ENCODE measurements at regions not wholly inside any gene's neighbourhood (a gene's known extent, or its start where the extent isn't known, plus 50 kb on each side); places are given as distances from the start of the nearest gene placed in this dataset.
"Not testable (repeated sequence)": the region's sequence is repeated elsewhere in the genome, so short reads cannot be mapped to it uniquely, and the experiment has no call there.

- intact Hi-C loops (cut with DNase I; ENCODE audit: low total_unique reads); DNase-seq (ENCODE audit: low spot score in 2 of 2); H3K9me3 ChIP-seq; H3K36me3 ChIP-seq; H3K27me3 ChIP-seq; H3K4me1 ChIP-seq; H3K27ac ChIP-seq; H3K4me3 ChIP-seq: not testable (repeated sequence)
These were observed 325.1 kb upstream of the KCNMB2 start for GRCh38 chr3:178211086-178211485.

- no peaks in the 10 kb centered on the region for H3K9me3 ChIP-seq
- no peak overlapping the region for H3K27ac ChIP-seq
- no peak for DNase-seq (ENCODE audit: low spot score in 2 of 2)
- no peaks in the 10 kb centered on the region for H3K27me3 ChIP-seq
- H3K4me3 ChIP-seq = no peak overlapping the region
- H3K36me3 ChIP-seq = no peaks in the 10 kb centered on the region
- no peak for TF ChIP-seq POLR2AphosphoS5 (IDR thresholded peaks at IDR 0.05)
- no peak for TF ChIP-seq POLR2A (IDR thresholded peaks at IDR 0.05)
- H3K4me1 ChIP-seq = no peaks in the 10 kb centered on the region
- intact Hi-C loops (cut with DNase I; ENCODE audit: low total_unique reads) = no loop called here
These were observed 318.8 kb upstream of the KCNMB2 start for GRCh38 chr3:178217479-178217878.

DNA sequence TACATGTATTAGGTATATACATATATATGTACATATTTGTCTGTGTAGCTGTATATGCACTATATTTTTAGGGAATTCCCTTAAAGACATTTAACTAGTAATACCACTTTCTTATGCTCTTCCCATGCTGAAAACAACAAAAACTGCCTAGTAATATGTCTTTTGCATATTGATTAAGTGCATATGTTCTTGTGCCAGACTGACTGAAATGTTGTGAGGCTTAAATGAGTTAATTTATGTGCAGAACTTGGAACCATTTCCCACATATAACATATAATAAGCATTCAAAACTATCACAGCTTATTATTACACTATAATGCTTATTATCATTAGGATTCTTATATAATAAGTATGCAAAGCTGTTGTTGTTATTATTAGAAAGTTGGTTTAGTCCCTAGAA lies 318.0 kb upstream of the KCNMB2 start:
- DNase-seq (ENCODE audit: low spot score in 2 of 2) = no peak
- Histone ChIP-seq H3K27me3 (no peaks in the 10 kb centered on the region), H3K36me3 (no peaks in the 10 kb centered on the region), H3K4me3 (no peak overlapping the region), H3K4me1 (no peaks in the 10 kb centered on the region), H3K27ac (no peak overlapping the region), H3K9me3 (no peaks in the 10 kb centered on the region)
- intact Hi-C loops (cut with DNase I; ENCODE audit: low total_unique reads) = no loop called here
- TF ChIP-seq POLR2AphosphoS5 (IDR thresholded peaks at IDR 0.05) (no peak), POLR2A (IDR thresholded peaks at IDR 0.05) (no peak)
- TF ChIP-seq, protein P1, sequence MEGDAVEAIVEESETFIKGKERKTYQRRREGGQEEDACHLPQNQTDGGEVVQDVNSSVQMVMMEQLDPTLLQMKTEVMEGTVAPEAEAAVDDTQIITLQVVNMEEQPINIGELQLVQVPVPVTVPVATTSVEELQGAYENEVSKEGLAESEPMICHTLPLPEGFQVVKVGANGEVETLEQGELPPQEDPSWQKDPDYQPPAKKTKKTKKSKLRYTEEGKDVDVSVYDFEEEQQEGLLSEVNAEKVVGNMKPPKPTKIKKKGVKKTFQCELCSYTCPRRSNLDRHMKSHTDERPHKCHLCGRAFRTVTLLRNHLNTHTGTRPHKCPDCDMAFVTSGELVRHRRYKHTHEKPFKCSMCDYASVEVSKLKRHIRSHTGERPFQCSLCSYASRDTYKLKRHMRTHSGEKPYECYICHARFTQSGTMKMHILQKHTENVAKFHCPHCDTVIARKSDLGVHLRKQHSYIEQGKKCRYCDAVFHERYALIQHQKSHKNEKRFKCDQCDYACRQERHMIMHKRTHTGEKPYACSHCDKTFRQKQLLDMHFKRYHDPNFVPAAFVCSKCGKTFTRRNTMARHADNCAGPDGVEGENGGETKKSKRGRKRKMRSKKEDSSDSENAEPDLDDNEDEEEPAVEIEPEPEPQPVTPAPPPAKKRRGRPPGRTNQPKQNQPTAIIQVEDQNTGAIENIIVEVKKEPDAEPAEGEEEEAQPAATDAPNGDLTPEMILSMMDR (IDR thresholded peaks at IDR 0.05) = no peak

DNA sequence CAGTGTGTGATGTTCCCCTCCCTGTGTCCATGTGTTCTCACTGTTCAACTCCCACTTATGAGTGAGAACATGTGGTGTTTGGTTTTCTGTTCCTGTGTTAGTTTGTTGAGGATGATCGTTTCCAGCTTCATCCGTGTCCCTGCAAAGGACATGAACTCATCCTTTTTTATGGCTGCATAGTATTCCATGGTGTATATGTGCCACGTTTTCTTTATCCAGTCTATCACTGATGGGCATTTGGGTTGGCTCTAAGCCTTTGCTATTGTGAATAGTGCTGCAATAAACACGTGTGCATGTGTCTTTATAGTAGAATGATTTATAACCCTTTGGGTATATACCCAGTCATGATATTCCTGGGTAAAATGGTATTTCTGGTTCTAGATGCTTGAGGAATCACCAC lies 316.6 kb upstream of the KCNMB2 start:
- H3K27me3 ChIP-seq; H3K27ac ChIP-seq; H3K9me3 ChIP-seq; DNase-seq (ENCODE audit: low spot score in 2 of 2); H3K4me1 ChIP-seq; intact Hi-C loops (cut with DNase I; ENCODE audit: low total_unique reads); H3K4me3 ChIP-seq; H3K36me3 ChIP-seq: not testable (repeated sequence)

GRCh38 chr3:178223876-178224275 lies 312.4 kb upstream of the KCNMB2 start:
- no peak overlapping the region for H3K27ac ChIP-seq
- intact Hi-C loops (cut with DNase I; ENCODE audit: low total_unique reads) = no loop called here
- no peaks in the 10 kb centered on the region for H3K9me3 ChIP-seq
- DNase-seq (ENCODE audit: low spot score in 2 of 2) = no peak
- H3K4me3 ChIP-seq = no peak overlapping the region
- no peaks in the 10 kb centered on the region for H3K36me3 ChIP-seq
- TF ChIP-seq POLR2AphosphoS5 (IDR thresholded peaks at IDR 0.05) = no peak
- TF ChIP-seq POLR2A (IDR thresholded peaks at IDR 0.05) = no peak
- TF ChIP-seq, protein P1 (IDR thresholded peaks at IDR 0.05) = no peak
- no peaks in the 10 kb centered on the region for H3K27me3 ChIP-seq
- H3K4me1 ChIP-seq = no peaks in the 10 kb centered on the region

- H3K4me1 ChIP-seq = no peaks in the 10 kb centered on the region
- intact Hi-C loops (cut with DNase I; ENCODE audit: low total_unique reads) = no loop called here
- DNase-seq (ENCODE audit: low spot score in 2 of 2) = no peak
- H3K9me3 ChIP-seq = no peaks in the 10 kb centered on the region
- H3K4me3 ChIP-seq = no peak overlapping the region
- H3K36me3 ChIP-seq = no peaks in the 10 kb centered on the region
- no peak overlapping the region for H3K27ac ChIP-seq
- no peaks in the 10 kb centered on the region for H3K27me3 ChIP-seq
- TF ChIP-seq POLR2AphosphoS5 (IDR thresholded peaks at IDR 0.05) (no peak), POLR2A (IDR thresholded peaks at IDR 0.05) (no peak)
- TF ChIP-seq, protein P1 (IDR thresholded peaks at IDR 0.05) = no peak
These were observed 310.1 kb upstream of the KCNMB2 start for GRCh38 chr3:178226094-178226493.

DNA sequence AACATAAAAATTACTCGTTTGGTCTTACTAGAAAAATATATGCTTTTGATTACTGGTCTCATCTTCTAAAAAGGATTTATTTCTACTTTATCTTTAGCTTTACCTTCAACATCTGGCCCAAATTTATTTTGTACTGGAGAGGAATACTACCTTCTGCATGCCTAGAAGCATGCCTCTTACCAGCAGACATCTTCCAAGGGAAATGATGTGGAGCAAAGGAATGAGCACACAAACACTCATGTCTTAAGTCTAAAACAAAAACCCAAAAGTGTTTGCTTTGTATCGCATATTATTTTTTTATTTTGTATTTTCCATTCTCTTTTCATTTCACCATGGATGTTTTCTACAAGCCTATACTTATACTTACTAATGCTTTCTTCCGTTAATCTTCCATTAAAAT lies 304.6 kb upstream of the KCNMB2 start:
- intact Hi-C loops (cut with DNase I; ENCODE audit: low total_unique reads) = no loop called here
- H3K4me3 ChIP-seq = no peak overlapping the region
- no peaks in the 10 kb centered on the region for H3K4me1 ChIP-seq
- no peak overlapping the region for H3K27ac ChIP-seq
- no peaks in the 10 kb centered on the region for H3K27me3 ChIP-seq
- TF ChIP-seq POLR2A (IDR thresholded peaks at IDR 0.05) = no peak
- TF ChIP-seq, protein P1 (IDR thresholded peaks at IDR 0.05) = no peak
- TF ChIP-seq POLR2AphosphoS5 (IDR thresholded peaks at IDR 0.05) = no peak
- DNase-seq (ENCODE audit: low spot score in 2 of 2) = no peak
- no peaks in the 10 kb centered on the region for H3K36me3 ChIP-seq
- H3K9me3 ChIP-seq = no peaks in the 10 kb centered on the region

Measured in breast epithelium (tissue), 4 donors.